ENCODE measurements at regions not wholly inside any gene's neighbourhood (a gene's known extent, or its start where the extent isn't known, plus 50 kb on each side); places are given as distances from the start of the nearest gene placed in this dataset.

DNA sequence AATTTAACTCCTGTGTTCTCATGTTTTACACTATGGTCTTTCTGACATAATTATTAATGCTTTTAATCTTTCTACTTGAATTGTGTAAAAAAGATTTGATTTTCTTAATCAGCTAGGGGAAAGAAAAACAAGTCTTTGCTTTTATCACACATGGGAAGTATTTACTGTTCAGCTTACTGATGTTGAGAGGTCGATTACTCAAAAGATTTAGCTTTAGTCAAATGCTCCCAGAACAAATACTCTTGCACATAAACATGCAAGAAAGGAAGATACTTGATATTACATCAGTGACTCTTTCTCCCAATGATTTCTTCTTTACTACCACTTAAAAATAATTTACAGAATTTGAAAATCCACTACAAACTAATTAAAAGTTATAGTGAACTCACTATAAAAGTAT is 198.3 kb upstream of the FAT4 start:
- TF ChIP-seq, protein P1, sequence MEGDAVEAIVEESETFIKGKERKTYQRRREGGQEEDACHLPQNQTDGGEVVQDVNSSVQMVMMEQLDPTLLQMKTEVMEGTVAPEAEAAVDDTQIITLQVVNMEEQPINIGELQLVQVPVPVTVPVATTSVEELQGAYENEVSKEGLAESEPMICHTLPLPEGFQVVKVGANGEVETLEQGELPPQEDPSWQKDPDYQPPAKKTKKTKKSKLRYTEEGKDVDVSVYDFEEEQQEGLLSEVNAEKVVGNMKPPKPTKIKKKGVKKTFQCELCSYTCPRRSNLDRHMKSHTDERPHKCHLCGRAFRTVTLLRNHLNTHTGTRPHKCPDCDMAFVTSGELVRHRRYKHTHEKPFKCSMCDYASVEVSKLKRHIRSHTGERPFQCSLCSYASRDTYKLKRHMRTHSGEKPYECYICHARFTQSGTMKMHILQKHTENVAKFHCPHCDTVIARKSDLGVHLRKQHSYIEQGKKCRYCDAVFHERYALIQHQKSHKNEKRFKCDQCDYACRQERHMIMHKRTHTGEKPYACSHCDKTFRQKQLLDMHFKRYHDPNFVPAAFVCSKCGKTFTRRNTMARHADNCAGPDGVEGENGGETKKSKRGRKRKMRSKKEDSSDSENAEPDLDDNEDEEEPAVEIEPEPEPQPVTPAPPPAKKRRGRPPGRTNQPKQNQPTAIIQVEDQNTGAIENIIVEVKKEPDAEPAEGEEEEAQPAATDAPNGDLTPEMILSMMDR (IDR thresholded peaks at IDR 0.05) = no peak
- TF ChIP-seq POLR2A (IDR thresholded peaks at IDR 0.05) = no peak

All from esophagus squamous epithelium (tissue), 4 donors.